ENCODE measurements at regions not wholly inside any gene's neighbourhood (a gene's known extent, or its start where the extent isn't known, plus 50 kb on each side); places are given as distances from the start of the nearest gene placed in this dataset.

GRCh38 chr3:116871905-116872304 is 162.3 kb downstream of the TUSC7 start:
- no peaks in the 10 kb centered on the region for H3K36me3 Mint-ChIP-seq
- no peak for DNase-seq (ENCODE audit: low spot score)
- ATAC-seq: no peak
- H3K4me1 Mint-ChIP-seq (ENCODE audit: low read depth in 2 of 2): no peaks in the 10 kb centered on the region
- H3K27me3 Mint-ChIP-seq: no peaks in the 10 kb centered on the region
- H3K9me3 Mint-ChIP-seq: peaks cover 10% of the 10 kb centered on the region
- no peak overlapping the region for H3K4me3 Mint-ChIP-seq
- H3K27ac Mint-ChIP-seq: no peak overlapping the region

GRCh38 chr3:116872688-116873087 is 163.1 kb downstream of the TUSC7 start:
- H3K27me3 Mint-ChIP-seq: no peaks in the 10 kb centered on the region
- no peak overlapping the region for H3K4me3 Mint-ChIP-seq
- DNase-seq (ENCODE audit: low spot score): no peak
- H3K9me3 Mint-ChIP-seq: peaks cover 13% of the 10 kb centered on the region
- H3K4me1 Mint-ChIP-seq (ENCODE audit: low read depth in 2 of 2): no peaks in the 10 kb centered on the region
- no peaks in the 10 kb centered on the region for H3K36me3 Mint-ChIP-seq
- H3K27ac Mint-ChIP-seq: no peak overlapping the region
- no peak for ATAC-seq

- no peaks in the 10 kb centered on the region for H3K4me1 Mint-ChIP-seq (ENCODE audit: low read depth in 2 of 2)
- H3K9me3 Mint-ChIP-seq: peaks cover 15% of the 10 kb centered on the region
- no peak overlapping the region for H3K4me3 Mint-ChIP-seq
- no peaks in the 10 kb centered on the region for H3K27me3 Mint-ChIP-seq
- no peaks in the 10 kb centered on the region for H3K36me3 Mint-ChIP-seq
- no peak for ATAC-seq
- no peak for DNase-seq (ENCODE audit: low spot score)
- no peak overlapping the region for H3K27ac Mint-ChIP-seq
Measured at GRCh38 chr3:116873142-116873541, 163.6 kb downstream of the TUSC7 start.

GRCh38 chr3:116877968-116878367 is 168.4 kb downstream of the TUSC7 start:
- no peak for DNase-seq (ENCODE audit: low spot score)
- H3K27me3 Mint-ChIP-seq: no peaks in the 10 kb centered on the region
- no peak overlapping the region for H3K27ac Mint-ChIP-seq
- H3K4me1 Mint-ChIP-seq (ENCODE audit: low read depth in 2 of 2): no peaks in the 10 kb centered on the region
- peaks cover 15% of the 10 kb centered on the region for H3K9me3 Mint-ChIP-seq
- H3K4me3 Mint-ChIP-seq: no peak overlapping the region
- H3K36me3 Mint-ChIP-seq: no peaks in the 10 kb centered on the region
- no peak for ATAC-seq

- peaks cover 12% of the 10 kb centered on the region for H3K9me3 Mint-ChIP-seq
- no peak overlapping the region for H3K27ac Mint-ChIP-seq
- H3K36me3 Mint-ChIP-seq: peaks cover 6% of the 10 kb centered on the region
- ATAC-seq (no peak), DNase-seq (ENCODE audit: low spot score) (no peak)
- no peaks in the 10 kb centered on the region for H3K4me1 Mint-ChIP-seq (ENCODE audit: low read depth in 2 of 2)
- no peaks in the 10 kb centered on the region for H3K27me3 Mint-ChIP-seq
- no peak overlapping the region for H3K4me3 Mint-ChIP-seq
Measured at GRCh38 chr3:116886202-116886893, 176.8 kb downstream of the TUSC7 start.

- no peak for DNase-seq (ENCODE audit: low spot score)
- H3K27me3 Mint-ChIP-seq: no peaks in the 10 kb centered on the region
- H3K36me3 Mint-ChIP-seq: no peaks in the 10 kb centered on the region
- no peak overlapping the region for H3K4me3 Mint-ChIP-seq
- H3K27ac Mint-ChIP-seq: no peak overlapping the region
- ATAC-seq: no peak
- no peaks in the 10 kb centered on the region for H3K4me1 Mint-ChIP-seq (ENCODE audit: low read depth in 2 of 2)
- H3K9me3 Mint-ChIP-seq: peaks cover 3% of the 10 kb centered on the region
Measured at GRCh38 chr3:116896116-116896515, 186.5 kb downstream of the TUSC7 start.

- H3K27ac Mint-ChIP-seq: no peak overlapping the region
- H3K9me3 Mint-ChIP-seq: peaks cover 3% of the 10 kb centered on the region
- no peak overlapping the region for H3K4me3 Mint-ChIP-seq
- no peaks in the 10 kb centered on the region for H3K27me3 Mint-ChIP-seq
- DNase-seq (ENCODE audit: low spot score) (no peak), ATAC-seq (no peak)
- H3K4me1 Mint-ChIP-seq (ENCODE audit: low read depth in 2 of 2): no peaks in the 10 kb centered on the region
- H3K36me3 Mint-ChIP-seq: no peaks in the 10 kb centered on the region
Measured at GRCh38 chr3:116897382-116897781, 187.8 kb downstream of the TUSC7 start.

- H3K4me3 Mint-ChIP-seq: no peak overlapping the region
- H3K27me3 Mint-ChIP-seq: no peaks in the 10 kb centered on the region
- DNase-seq (ENCODE audit: low spot score) (no peak), ATAC-seq (no peak)
- H3K9me3 Mint-ChIP-seq: peaks cover 6% of the 10 kb centered on the region
- H3K27ac Mint-ChIP-seq: no peak overlapping the region
- no peaks in the 10 kb centered on the region for H3K4me1 Mint-ChIP-seq (ENCODE audit: low read depth in 2 of 2)
- no peaks in the 10 kb centered on the region for H3K36me3 Mint-ChIP-seq
Measured at GRCh38 chr3:116899253-116899652, 189.7 kb downstream of the TUSC7 start.

GRCh38 chr3:116905334-116905733 is 195.8 kb downstream of the TUSC7 start:
- Mint-ChIP-seq H3K9me3 (peaks cover 10% of the 10 kb centered on the region), H3K4me1 (ENCODE audit: low read depth in 2 of 2) (no peaks in the 10 kb centered on the region)
- ATAC-seq: no peak

GRCh38 chr3:116905794-116906193 is 196.2 kb downstream of the TUSC7 start:
- peaks cover 4% of the 10 kb centered on the region for H3K36me3 Mint-ChIP-seq
- H3K4me1 Mint-ChIP-seq (ENCODE audit: low read depth in 2 of 2): no peaks in the 10 kb centered on the region
- no peak overlapping the region for H3K27ac Mint-ChIP-seq
- no peak overlapping the region for H3K4me3 Mint-ChIP-seq
- ATAC-seq (no peak), DNase-seq (ENCODE audit: low spot score) (no peak)
- no peaks in the 10 kb centered on the region for H3K27me3 Mint-ChIP-seq
- H3K9me3 Mint-ChIP-seq: peaks cover 10% of the 10 kb centered on the region

More at GRCh38 chr3:116905334-116905733, 195.8 kb downstream of the TUSC7 start:
- peaks cover 4% of the 10 kb centered on the region for H3K36me3 Mint-ChIP-seq
- no peak overlapping the region for H3K27ac Mint-ChIP-seq
- no peak for DNase-seq (ENCODE audit: low spot score)
- no peak overlapping the region for H3K4me3 Mint-ChIP-seq
- H3K27me3 Mint-ChIP-seq: no peaks in the 10 kb centered on the region

- Mint-ChIP-seq H3K36me3 (peaks cover 4% of the 10 kb centered on the region), H3K27me3 (no peaks in the 10 kb centered on the region), H3K27ac (no peak overlapping the region), H3K4me1 (ENCODE audit: low read depth in 2 of 2) (no peaks in the 10 kb centered on the region), H3K9me3 (peaks cover 25% of the 10 kb centered on the region), H3K4me3 (no peak overlapping the region)
- ATAC-seq: no peak
- no peak for DNase-seq (ENCODE audit: low spot score)
Measured at GRCh38 chr3:116912116-116912515, 202.5 kb downstream of the TUSC7 start.

- no peaks in the 10 kb centered on the region for H3K4me1 Mint-ChIP-seq (ENCODE audit: low read depth in 2 of 2)
- H3K9me3 Mint-ChIP-seq: peaks cover 22% of the 10 kb centered on the region
- H3K27ac Mint-ChIP-seq: no peak overlapping the region
- no peak for DNase-seq (ENCODE audit: low spot score)
- ATAC-seq: no peak
- no peaks in the 10 kb centered on the region for H3K27me3 Mint-ChIP-seq
- no peak overlapping the region for H3K4me3 Mint-ChIP-seq
- peaks cover 4% of the 10 kb centered on the region for H3K36me3 Mint-ChIP-seq
Measured at GRCh38 chr3:116914004-116914403, 204.4 kb downstream of the TUSC7 start.

GRCh38 chr3:116916836-116917235 is 207.3 kb downstream of the TUSC7 start:
- no peak for DNase-seq (ENCODE audit: low spot score)
- H3K9me3 Mint-ChIP-seq: peaks cover 27% of the 10 kb centered on the region
- no peaks in the 10 kb centered on the region for H3K27me3 Mint-ChIP-seq
- H3K4me1 Mint-ChIP-seq (ENCODE audit: low read depth in 2 of 2): no peaks in the 10 kb centered on the region
- no peak overlapping the region for H3K27ac Mint-ChIP-seq
- H3K4me3 Mint-ChIP-seq: no peak overlapping the region
- ATAC-seq: no peak
- no peaks in the 10 kb centered on the region for H3K36me3 Mint-ChIP-seq

GRCh38 chr3:116920826-116921610 is 211.4 kb downstream of the TUSC7 start:
- no peak overlapping the region for H3K4me3 Mint-ChIP-seq
- no peaks in the 10 kb centered on the region for H3K4me1 Mint-ChIP-seq (ENCODE audit: low read depth in 2 of 2)
- no peak for ATAC-seq
- H3K9me3 Mint-ChIP-seq: peaks cover 21% of the 10 kb centered on the region
- peaks cover 11% of the 10 kb centered on the region for H3K36me3 Mint-ChIP-seq
- no peaks in the 10 kb centered on the region for H3K27me3 Mint-ChIP-seq
- no peak for DNase-seq (ENCODE audit: low spot score)
- no peak overlapping the region for H3K27ac Mint-ChIP-seq
